Suprapubic skin (tissue), 4 donors: ENCODE measurements at regions not wholly inside any gene's neighbourhood (a gene's known extent, or its start where the extent isn't known, plus 50 kb on each side); places are given as distances from the start of the nearest gene placed in this dataset.

Experiments used
- EP300 ChIP-seq: sonication (generic); formaldehyde crosslinking; IDR thresholded peaks from one replicate; pipeline ENCODE4 v1.6.1; 2017; ENCODE audit warnings: antibody characterized with exemption
- POLR2AphosphoS5 ChIP-seq, 3 donors: sonication (generic); formaldehyde crosslinking; IDR thresholded peaks; one replicate each; pipeline ENCODE4 v1.6.1; 2017; ENCODE audit warnings: antibody characterized with exemption in 3 of 3
- TF ChIP-seq, protein P1 (sequence below), 2 donors: fragments of 200-600 bp in 1 of 2; fragments of 450-650 bp in 1 of 2; sonication (generic) in 1 of 2; IDR thresholded peaks; one replicate each; pipeline ENCODE4 v1.5.1; 2016 to 2019; ENCODE audit warnings: antibody characterized with exemption in 2 of 2, mild to moderate bottlenecking in 1 of 2, moderate library complexity in 1 of 2

DNA sequence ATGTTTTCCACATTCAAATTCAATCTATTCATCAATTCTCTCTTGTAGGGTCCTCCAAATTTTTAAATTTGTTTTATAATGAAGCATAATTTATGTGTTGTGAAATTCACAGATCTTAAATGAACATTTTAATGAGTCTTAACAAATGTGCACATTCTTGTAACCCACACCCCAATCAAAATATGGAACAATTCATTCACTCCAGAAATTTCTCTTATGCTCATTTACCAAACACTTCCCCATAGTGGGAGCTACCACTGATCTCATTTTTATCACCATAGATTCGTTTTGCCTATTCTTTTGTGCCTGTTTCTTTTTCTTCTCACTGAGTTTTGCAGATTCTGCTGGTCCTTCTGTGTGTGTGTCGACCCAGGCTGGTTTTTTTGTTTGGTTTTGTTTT, 664.1 kb downstream of the EFNB2 start:
- TF ChIP-seq POLR2AphosphoS5 (IDR thresholded peaks at IDR 0.05) (no peak), EP300 (no peak)
- TF ChIP-seq, protein P1, sequence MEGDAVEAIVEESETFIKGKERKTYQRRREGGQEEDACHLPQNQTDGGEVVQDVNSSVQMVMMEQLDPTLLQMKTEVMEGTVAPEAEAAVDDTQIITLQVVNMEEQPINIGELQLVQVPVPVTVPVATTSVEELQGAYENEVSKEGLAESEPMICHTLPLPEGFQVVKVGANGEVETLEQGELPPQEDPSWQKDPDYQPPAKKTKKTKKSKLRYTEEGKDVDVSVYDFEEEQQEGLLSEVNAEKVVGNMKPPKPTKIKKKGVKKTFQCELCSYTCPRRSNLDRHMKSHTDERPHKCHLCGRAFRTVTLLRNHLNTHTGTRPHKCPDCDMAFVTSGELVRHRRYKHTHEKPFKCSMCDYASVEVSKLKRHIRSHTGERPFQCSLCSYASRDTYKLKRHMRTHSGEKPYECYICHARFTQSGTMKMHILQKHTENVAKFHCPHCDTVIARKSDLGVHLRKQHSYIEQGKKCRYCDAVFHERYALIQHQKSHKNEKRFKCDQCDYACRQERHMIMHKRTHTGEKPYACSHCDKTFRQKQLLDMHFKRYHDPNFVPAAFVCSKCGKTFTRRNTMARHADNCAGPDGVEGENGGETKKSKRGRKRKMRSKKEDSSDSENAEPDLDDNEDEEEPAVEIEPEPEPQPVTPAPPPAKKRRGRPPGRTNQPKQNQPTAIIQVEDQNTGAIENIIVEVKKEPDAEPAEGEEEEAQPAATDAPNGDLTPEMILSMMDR (IDR thresholded peaks at IDR 0.05) = no peak
